MCF 10A (cell line): ENCODE measurements at regions not wholly inside any gene's neighbourhood (a gene's known extent, or its start where the extent isn't known, plus 50 kb on each side); places are given as distances from the start of the nearest gene placed in this dataset.

Experiments used
- BruUV-seq: library from RNA; stranded (reverse); fragments of 400-500 nt; replicated peaks from 2 replicates; lab custom pipeline; 2021; lab: Mats Ljungman, UMichigan
- CTCF ChIA-PET: fragments of 300-600 bp; sonication (Branson Sonifier 250); formaldehyde crosslinking; extraction: SDS; loops from one replicate; lab custom pipeline; 2021; ENCODE audit warnings: antibody characterized with exemption, inconsistent platforms; lab: Yijun Ruan, JAX
- POLR2A ChIA-PET: fragments of 300-600, 350-650 bp; sonication (Branson Sonifier 250); formaldehyde crosslinking; extraction: SDS; loops from one replicate; lab custom pipeline; 2020; ENCODE audit warnings: antibody characterized with exemption, inconsistent platforms; lab: Yijun Ruan, JAX
- DNase-seq: peaks from one replicate; pipeline ENCODE4 v3.0.0-alpha.2; 2018; ENCODE audit not compliant: unreplicated experiment
- H3K27ac Mint-ChIP-seq: one replicate; pipeline ENCODE4 v1.8.0; 2022; ENCODE audit warnings: mild to moderate bottlenecking, low read depth, mixed read lengths; ENCODE audit not compliant: unreplicated experiment
- H3K27me3 Mint-ChIP-seq: one replicate; pipeline ENCODE4 v1.8.0; 2022; ENCODE audit warnings: mixed read lengths; ENCODE audit not compliant: insufficient read depth, unreplicated experiment
- H3K36me3 Mint-ChIP-seq: one replicate; pipeline ENCODE4 v1.8.0; 2022; ENCODE audit warnings: mild to moderate bottlenecking, moderate library complexity, mixed read lengths; ENCODE audit not compliant: insufficient read depth, unreplicated experiment
- H3K4me1 Mint-ChIP-seq: one replicate; pipeline ENCODE4 v1.8.0; 2022; ENCODE audit warnings: mixed read lengths; ENCODE audit not compliant: insufficient read depth, unreplicated experiment
- H3K4me3 Mint-ChIP-seq: one replicate; pipeline ENCODE4 v1.8.0; 2022; ENCODE audit warnings: mild to moderate bottlenecking, moderate library complexity, mixed read lengths; ENCODE audit not compliant: unreplicated experiment
- H3K9me3 Mint-ChIP-seq: one replicate; pipeline ENCODE4 v1.8.0; 2022; ENCODE audit warnings: mixed read lengths; ENCODE audit not compliant: unreplicated experiment
- intact Hi-C: fragments of 100-400 bp; cut with micrococcal nuclease; formaldehyde crosslinking; loops from 2 replicates; pipeline ENCODE4 v1.14.1; 2022
- TF ChIP-seq, protein P1 (sequence below): fragments of 200-600 bp; IDR thresholded peaks from one replicate; pipeline ENCODE4 v1.8.0; 2022; ENCODE audit warnings: antibody characterized with exemption, mild to moderate bottlenecking; ENCODE audit not compliant: unreplicated experiment

DNA sequence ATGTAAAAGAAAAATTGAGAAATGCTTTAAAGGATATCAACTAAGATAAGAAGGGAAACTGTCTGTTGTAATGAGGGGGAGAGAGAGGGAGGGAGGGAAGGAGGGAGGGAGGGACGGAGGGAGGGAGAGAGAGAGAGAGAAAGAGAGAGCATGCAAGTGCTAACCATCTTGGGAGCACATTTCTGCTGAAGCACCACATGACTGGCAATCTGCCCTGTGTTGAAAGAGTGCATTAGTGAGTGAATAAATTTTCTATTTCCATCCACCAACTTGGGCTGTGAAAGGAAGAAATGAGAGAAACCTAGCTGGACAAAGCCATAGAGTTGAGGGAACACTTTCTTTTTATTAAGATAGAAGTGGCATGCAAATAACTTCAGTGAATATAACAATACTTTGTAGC lies 110.7 kb downstream of the TMX3 start:
- Mint-ChIP-seq H3K9me3 (no peaks in the 10 kb centered on the region), H3K4me1 (no peaks in the 10 kb centered on the region), H3K27ac (no peak overlapping the region), H3K27me3 (no peaks in the 10 kb centered on the region), H3K36me3 (no peaks in the 10 kb centered on the region), H3K4me3 (no peak overlapping the region)
- TF ChIP-seq, protein P1, sequence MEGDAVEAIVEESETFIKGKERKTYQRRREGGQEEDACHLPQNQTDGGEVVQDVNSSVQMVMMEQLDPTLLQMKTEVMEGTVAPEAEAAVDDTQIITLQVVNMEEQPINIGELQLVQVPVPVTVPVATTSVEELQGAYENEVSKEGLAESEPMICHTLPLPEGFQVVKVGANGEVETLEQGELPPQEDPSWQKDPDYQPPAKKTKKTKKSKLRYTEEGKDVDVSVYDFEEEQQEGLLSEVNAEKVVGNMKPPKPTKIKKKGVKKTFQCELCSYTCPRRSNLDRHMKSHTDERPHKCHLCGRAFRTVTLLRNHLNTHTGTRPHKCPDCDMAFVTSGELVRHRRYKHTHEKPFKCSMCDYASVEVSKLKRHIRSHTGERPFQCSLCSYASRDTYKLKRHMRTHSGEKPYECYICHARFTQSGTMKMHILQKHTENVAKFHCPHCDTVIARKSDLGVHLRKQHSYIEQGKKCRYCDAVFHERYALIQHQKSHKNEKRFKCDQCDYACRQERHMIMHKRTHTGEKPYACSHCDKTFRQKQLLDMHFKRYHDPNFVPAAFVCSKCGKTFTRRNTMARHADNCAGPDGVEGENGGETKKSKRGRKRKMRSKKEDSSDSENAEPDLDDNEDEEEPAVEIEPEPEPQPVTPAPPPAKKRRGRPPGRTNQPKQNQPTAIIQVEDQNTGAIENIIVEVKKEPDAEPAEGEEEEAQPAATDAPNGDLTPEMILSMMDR = no peak
- CTCF ChIA-PET = interaction anchor here (0.7 kb wide), 1 partner anchor 51 kb away, joined by 3 read pairs; no protein-coding TSS in a partner anchor
- no peak for DNase-seq
- POLR2A ChIA-PET = interaction anchor here (0.6 kb wide), 1 partner anchor 42 kb away, joined by 3 read pairs; no protein-coding TSS in a partner anchor
- BruUV-seq = no TSS peak
- intact Hi-C loops = no loop called here

DNA sequence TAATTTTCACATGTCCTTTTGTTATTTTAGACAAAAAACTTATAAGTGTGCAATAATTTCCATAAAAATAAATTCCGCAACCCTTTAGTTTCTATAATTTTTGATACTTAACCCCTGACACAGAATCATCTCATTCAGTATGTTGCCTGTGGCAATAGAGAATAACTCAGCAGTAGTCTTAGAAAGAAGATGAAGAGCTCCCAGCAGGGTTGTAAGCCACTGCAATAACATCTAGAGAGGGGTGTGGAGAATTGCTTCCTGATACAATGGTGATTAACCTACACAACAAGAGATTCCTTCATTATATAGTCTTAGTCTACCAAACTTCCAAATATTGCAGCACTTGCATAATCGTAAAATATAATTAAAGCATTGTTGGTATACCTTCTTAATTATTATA lies 118.9 kb downstream of the TMX3 start:
- H3K27ac Mint-ChIP-seq = no peak overlapping the region
- no peaks in the 10 kb centered on the region for H3K4me1 Mint-ChIP-seq
- TF ChIP-seq, protein P1 = no peak
- H3K4me3 Mint-ChIP-seq = no peak overlapping the region
- POLR2A ChIA-PET = no interaction called here
- H3K27me3 Mint-ChIP-seq = no peaks in the 10 kb centered on the region
- no peaks in the 10 kb centered on the region for H3K9me3 Mint-ChIP-seq
- H3K36me3 Mint-ChIP-seq = no peaks in the 10 kb centered on the region
- CTCF ChIA-PET = no interaction called here
- intact Hi-C loops = no loop called here
- no peak for DNase-seq
- BruUV-seq = no TSS peak

DNA sequence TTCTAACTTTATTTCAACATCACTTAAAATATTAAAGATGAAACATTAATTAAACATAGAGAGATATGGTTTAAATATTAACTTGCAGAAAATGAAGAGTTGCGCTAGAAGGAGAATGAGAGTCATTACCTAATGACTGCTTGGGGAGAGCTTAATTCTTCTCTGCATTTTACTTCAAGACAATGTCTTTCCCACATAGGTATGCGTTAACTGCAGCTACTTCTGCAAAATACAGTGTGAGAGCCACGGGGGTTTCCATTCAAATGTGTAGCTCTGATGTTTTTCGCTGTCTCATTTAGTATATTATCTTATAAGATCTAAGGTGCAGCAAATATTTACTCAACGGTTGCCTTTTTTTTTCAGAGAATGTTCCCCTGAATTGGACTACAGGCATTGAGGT lies 126.7 kb downstream of the TMX3 start:
- Mint-ChIP-seq H3K4me1 (no peaks in the 10 kb centered on the region), H3K4me3 (no peak overlapping the region), H3K36me3 (no peaks in the 10 kb centered on the region), H3K9me3 (no peaks in the 10 kb centered on the region), H3K27me3 (no peaks in the 10 kb centered on the region), H3K27ac (no peak overlapping the region)
- ChIA-PET CTCF (interaction anchor here (0.7 kb wide), 1 partner anchor 54 kb away, joined by 3 read pairs; no protein-coding TSS in a partner anchor), POLR2A (interaction anchor here (0.6 kb wide), 1 partner anchor 14 kb away, joined by 3 read pairs; no protein-coding TSS in a partner anchor)
- no peak for DNase-seq
- TF ChIP-seq, protein P1 = no peak
- BruUV-seq = no TSS peak
- intact Hi-C loops = no loop called here

DNA sequence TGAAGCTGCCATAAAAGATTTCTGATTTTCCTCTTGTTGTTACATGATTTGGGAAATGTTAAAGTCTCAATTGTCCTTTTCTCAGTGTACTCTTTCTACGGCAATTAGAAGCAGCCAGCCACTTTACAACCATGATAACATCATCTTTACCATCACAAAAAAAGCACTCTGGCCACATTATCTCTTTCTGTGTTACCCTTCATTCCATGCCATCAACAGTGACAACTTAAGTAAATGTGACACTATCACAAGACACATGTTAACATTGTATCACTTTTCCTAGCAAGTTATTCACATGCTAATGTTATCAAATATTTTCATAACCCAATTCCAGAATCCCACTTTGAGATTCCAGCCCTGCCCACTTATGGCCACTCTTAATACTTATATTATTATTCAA lies 131.2 kb downstream of the TMX3 start:
- BruUV-seq = no TSS peak
- POLR2A ChIA-PET = no interaction called here
- Mint-ChIP-seq H3K4me1 (no peaks in the 10 kb centered on the region), H3K36me3 (no peaks in the 10 kb centered on the region), H3K27ac (no peak overlapping the region), H3K9me3 (no peaks in the 10 kb centered on the region), H3K27me3 (no peaks in the 10 kb centered on the region), H3K4me3 (no peak overlapping the region)
- intact Hi-C loops = no loop called here
- TF ChIP-seq, protein P1 = no peak
- CTCF ChIA-PET = no interaction called here
- no peak for DNase-seq
